HCT116 (cell line): ENCODE measurements at regions not wholly inside any gene's neighbourhood (a gene's known extent, or its start where the extent isn't known, plus 50 kb on each side); places are given as distances from the start of the nearest gene placed in this dataset.

Experiments used
- ATAC-seq: fragments of 200-7000 bp; cut with Tn5 transposase; 2 replicates; pipeline ENCODE4 v1.9.1; 2020; ENCODE audit warnings: mild to moderate bottlenecking, moderate library complexity
- BruUV-seq: library from RNA; stranded (reverse); fragments of 400-500 nt; replicated peaks from 2 replicates; lab custom pipeline; 2021; lab: Mats Ljungman, UMichigan
- CTCF ChIA-PET: fragments of 300-600 bp; sonication (Branson Sonifier 250); formaldehyde crosslinking; loops from one replicate; lab custom pipeline; 2021; ENCODE audit warnings: antibody characterized with exemption; lab: Charles Lee
- POLR2A ChIA-PET: fragments of 300-600, 350-600 bp; sonication (Branson Sonifier 250); formaldehyde crosslinking; loops from one replicate; lab custom pipeline; 2021; ENCODE audit warnings: antibody characterized with exemption; lab: Charles Lee
- RAD21 ChIA-PET, 2 experiments: fragments of 300-600 bp; sonication (Branson Sonifier 250); formaldehyde crosslinking; loops; one replicate each; lab custom pipeline; 2023; ENCODE audit warnings: low total read pairs in 2 of 2; ENCODE audit not compliant: uncharacterized antibody in 2 of 2, unreplicated experiment in 2 of 2, low non-redundant PET in 1 of 2; lab: Charles Lee
- DNase-seq: peaks from one replicate; pipeline ENCODE4 v3.0.0-alpha.2; 2010; ENCODE audit warnings: low read depth, low spot score
- H2AFZ ChIP-seq: fragments of 200-600 bp; shearing (Covaris generic), sonication (generic); 2 replicates; pipeline ENCODE4 v1.6.1; 2017; ENCODE audit warnings: low read depth, mixed run types, mixed read lengths, antibody characterized with exemption, low read length; ENCODE audit not compliant: poor library complexity, severe bottlenecking
- H3K27ac ChIP-seq: 2 replicates; pipeline ENCODE4 v1.5.1; 2012; ENCODE audit warnings: low read depth, low read length
- H3K27me3 ChIP-seq: fragments of 200-600 bp; sonication (generic); 2 replicates; pipeline ENCODE4 v1.6.1; 2016; ENCODE audit warnings: mixed run types, low read length, mixed read lengths; ENCODE audit not compliant: insufficient read depth
- H3K36me3 ChIP-seq, 2 experiments: fragments of 200-500 bp in 1 of 2; fragments of 200-600 bp in 1 of 2; sonication (Bioruptor generic) in 1 of 2; sonication (generic) in 1 of 2; 2 replicates each; pipeline versions ENCODE4 v1.5.1 to v1.6.1; 2014 to 2016; ENCODE audit warnings: low read length in 2 of 2, inconsistent platforms in 1 of 2, mixed read lengths in 1 of 2, mixed run types in 1 of 2; ENCODE audit not compliant: insufficient read depth in 2 of 2, control insufficient read depth in 1 of 2
- H3K4me1 ChIP-seq, 2 experiments: fragments of 200-600 bp in 1 of 2; sonication (generic) in 1 of 2; 2 replicates each; pipeline versions ENCODE4 v1.5.1 to v1.6.1; 2012 to 2017; ENCODE audit warnings: low read length in 2 of 2, inconsistent platforms in 1 of 2, mild to moderate bottlenecking in 1 of 2, mixed read lengths in 1 of 2, mixed run types in 1 of 2, moderate library complexity in 1 of 2; ENCODE audit not compliant: insufficient read depth in 2 of 2, control insufficient read depth in 1 of 2
- H3K4me2 ChIP-seq: fragments of 200-600 bp; sonication (generic); 2 replicates; pipeline ENCODE4 v1.6.1; 2017; ENCODE audit warnings: mixed run types, low read length, mixed read lengths
- H3K4me3 ChIP-seq, 2 experiments: fragments of 200-600 bp in 1 of 2; sonication (generic) in 1 of 2; replicated peaks in 1 of 2; 2 replicates each; pipeline ENCODE4 v1.5.1; 2011 to 2016; ENCODE audit warnings: low read length in 2 of 2, control low read depth in 1 of 2, low read depth in 1 of 2, mild to moderate bottlenecking in 1 of 2, mixed read lengths in 1 of 2, mixed run types in 1 of 2
- H3K79me2 ChIP-seq: fragments of 200-600 bp; sonication (generic); 2 replicates; pipeline ENCODE4 v1.6.1; 2017; ENCODE audit warnings: mild to moderate bottlenecking, mixed run types, low read length, moderate library complexity, mixed read lengths; ENCODE audit not compliant: insufficient read depth
- H3K9ac ChIP-seq: fragments of 200-600 bp; sonication (generic); 2 replicates; pipeline ENCODE4 v1.6.1; 2016; ENCODE audit warnings: low read length, mixed read lengths
- H3K9me2 ChIP-seq: fragments of 200-600 bp; sonication (generic), shearing (Covaris generic); 2 replicates; pipeline ENCODE4 v1.6.1; 2017; ENCODE audit warnings: mixed run types, mild to moderate bottlenecking, moderate library complexity; ENCODE audit not compliant: insufficient read depth
- H3K9me3 ChIP-seq, 2 experiments: fragments of 200-500 bp in 1 of 2; fragments of 200-600 bp in 1 of 2; sonication (Bioruptor generic) in 1 of 2; sonication (generic) in 1 of 2; 2 replicates each; pipeline ENCODE4 v1.6.1; 2014 to 2017; ENCODE audit warnings: low read length in 2 of 2, mixed read lengths in 2 of 2, inconsistent platforms in 1 of 2, low read depth in 1 of 2, mild to moderate bottlenecking in 1 of 2, mixed run types in 1 of 2, moderate library complexity in 1 of 2; ENCODE audit not compliant: control insufficient read depth in 1 of 2, insufficient read depth in 1 of 2
- H4K20me1 ChIP-seq: fragments of 200-600 bp; sonication (generic), shearing (Covaris generic); 2 replicates; pipeline ENCODE4 v1.6.1; 2017; ENCODE audit warnings: mixed run types, mild to moderate bottlenecking, moderate library complexity; ENCODE audit not compliant: insufficient read depth
- CBX3 ChIP-seq: IDR thresholded peaks from 2 replicates; pipeline ENCODE4 v1.6.1; 2012; ENCODE audit warnings: low read depth
- CEBPB ChIP-seq: IDR thresholded peaks from 2 replicates; pipeline ENCODE4 v1.6.1; 2012; ENCODE audit warnings: low read depth
- ELF1 ChIP-seq: IDR thresholded peaks from 2 replicates; pipeline ENCODE4 v1.6.1; 2012; ENCODE audit warnings: low read depth, borderline replicate concordance
- JUND ChIP-seq: IDR thresholded peaks from 2 replicates; pipeline ENCODE4 v1.6.1; 2012
- SP1 ChIP-seq: IDR thresholded peaks from 2 replicates; pipeline ENCODE4 v1.6.1; 2012; ENCODE audit warnings: low read depth
- TCF7L2 ChIP-seq: IDR thresholded peaks from 2 replicates; pipeline ENCODE4 v1.7.0; 2011; ENCODE audit warnings: borderline replicate concordance, inconsistent platforms; ENCODE audit not compliant: insufficient read depth, insufficient read length; ENCODE audit errors: extremely low read depth
- YY1 ChIP-seq: IDR thresholded peaks from 2 replicates; pipeline ENCODE4 v1.6.1; 2011; ENCODE audit warnings: low read length, low read depth, moderate library complexity, mild to moderate bottlenecking; ENCODE audit not compliant: insufficient replicate concordance; ENCODE audit errors: extremely low read depth
- ZNF274 ChIP-seq: fragments of 200-500 bp; sonication (Bioruptor generic); IDR thresholded peaks from 2 replicates; pipeline ENCODE4 v1.6.1; 2014; ENCODE audit warnings: mild to moderate bottlenecking, low read depth, low read length, inconsistent platforms
- intact Hi-C: fragments of 100-400 bp; cut with micrococcal nuclease; formaldehyde crosslinking; loops from 2 replicates; pipeline ENCODE4 v1.10.0; 2022
- TF ChIP-seq, protein P1 (sequence below): IDR thresholded peaks from 2 replicates; pipeline ENCODE4 v1.6.1; 2012; ENCODE audit warnings: low read depth

DNA sequence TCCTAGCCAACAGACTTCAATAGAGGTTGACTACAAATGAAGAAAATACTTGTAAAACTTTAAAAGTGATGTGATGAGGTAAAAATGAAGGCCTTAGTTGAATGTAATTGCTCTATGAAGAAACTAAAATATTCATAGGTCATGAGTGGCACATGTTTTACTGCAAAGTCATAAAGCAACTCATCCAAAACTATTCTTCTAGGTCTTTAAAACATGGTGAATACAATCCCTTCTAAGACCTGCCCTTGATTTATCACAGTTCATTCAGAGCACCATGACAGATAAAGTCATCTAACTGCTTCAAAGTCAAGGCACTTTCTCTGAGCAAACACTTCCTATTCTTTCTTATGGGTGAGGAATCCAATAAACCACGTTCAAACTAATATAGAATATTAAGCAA, 713.5 kb downstream of the SORCS1 start:
- BruUV-seq, result no TSS peak
- no peak overlapping the region for H3K27ac ChIP-seq

More for the DNA sequence above, 713.5 kb downstream of the SORCS1 start:
- intact Hi-C loops, result no loop called here
- no peak overlapping the region for H3K4me3 ChIP-seq
- H3K4me1 ChIP-seq, result no peaks in the 10 kb centered on the region
- H3K79me2 ChIP-seq, result no peaks in the 10 kb centered on the region
- H3K4me2 ChIP-seq, result no peak overlapping the region
- TF ChIP-seq SP1 (no peak), ZNF274 (no peak), TCF7L2 (no peak), JUND (no peak), CBX3 (no peak), CEBPB (no peak), YY1 (no peak), ELF1 (no peak)
- TF ChIP-seq, protein P1, sequence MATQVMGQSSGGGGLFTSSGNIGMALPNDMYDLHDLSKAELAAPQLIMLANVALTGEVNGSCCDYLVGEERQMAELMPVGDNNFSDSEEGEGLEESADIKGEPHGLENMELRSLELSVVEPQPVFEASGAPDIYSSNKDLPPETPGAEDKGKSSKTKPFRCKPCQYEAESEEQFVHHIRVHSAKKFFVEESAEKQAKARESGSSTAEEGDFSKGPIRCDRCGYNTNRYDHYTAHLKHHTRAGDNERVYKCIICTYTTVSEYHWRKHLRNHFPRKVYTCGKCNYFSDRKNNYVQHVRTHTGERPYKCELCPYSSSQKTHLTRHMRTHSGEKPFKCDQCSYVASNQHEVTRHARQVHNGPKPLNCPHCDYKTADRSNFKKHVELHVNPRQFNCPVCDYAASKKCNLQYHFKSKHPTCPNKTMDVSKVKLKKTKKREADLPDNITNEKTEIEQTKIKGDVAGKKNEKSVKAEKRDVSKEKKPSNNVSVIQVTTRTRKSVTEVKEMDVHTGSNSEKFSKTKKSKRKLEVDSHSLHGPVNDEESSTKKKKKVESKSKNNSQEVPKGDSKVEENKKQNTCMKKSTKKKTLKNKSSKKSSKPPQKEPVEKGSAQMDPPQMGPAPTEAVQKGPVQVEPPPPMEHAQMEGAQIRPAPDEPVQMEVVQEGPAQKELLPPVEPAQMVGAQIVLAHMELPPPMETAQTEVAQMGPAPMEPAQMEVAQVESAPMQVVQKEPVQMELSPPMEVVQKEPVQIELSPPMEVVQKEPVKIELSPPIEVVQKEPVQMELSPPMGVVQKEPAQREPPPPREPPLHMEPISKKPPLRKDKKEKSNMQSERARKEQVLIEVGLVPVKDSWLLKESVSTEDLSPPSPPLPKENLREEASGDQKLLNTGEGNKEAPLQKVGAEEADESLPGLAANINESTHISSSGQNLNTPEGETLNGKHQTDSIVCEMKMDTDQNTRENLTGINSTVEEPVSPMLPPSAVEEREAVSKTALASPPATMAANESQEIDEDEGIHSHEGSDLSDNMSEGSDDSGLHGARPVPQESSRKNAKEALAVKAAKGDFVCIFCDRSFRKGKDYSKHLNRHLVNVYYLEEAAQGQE, result no peak
- H3K27me3 ChIP-seq, result no peaks in the 10 kb centered on the region
- RAD21 ChIA-PET, result no interaction called here
- H3K36me3 ChIP-seq, result no peaks in the 10 kb centered on the region
- DNase-seq (no peak), ATAC-seq (no peak)
- no peaks in the 10 kb centered on the region for H3K9me2 ChIP-seq
- no peak overlapping the region for H2AFZ ChIP-seq
- CTCF ChIA-PET, result no interaction called here
- no peaks in the 10 kb centered on the region for H4K20me1 ChIP-seq
- H3K9ac ChIP-seq, result no peak overlapping the region
- H3K9me3 ChIP-seq, result peaks cover 15 to 23% of the 10 kb centered on the region in 2 experiments; a peak in 3 of 4 replicates
- POLR2A ChIA-PET, result no interaction called here
